NCI-H524 treated with DMSO at 0.1 percent for 48 hours (cell line): ENCODE measurements at regions not wholly inside any gene's neighbourhood (a gene's known extent, or its start where the extent isn't known, plus 50 kb on each side); places are given as distances from the start of the nearest gene placed in this dataset.

ENCODE experiments used
- DNase-seq: peaks from one replicate; lab custom pipeline; 2025; lab: John Stamatoyannopoulos, UW

DNA sequence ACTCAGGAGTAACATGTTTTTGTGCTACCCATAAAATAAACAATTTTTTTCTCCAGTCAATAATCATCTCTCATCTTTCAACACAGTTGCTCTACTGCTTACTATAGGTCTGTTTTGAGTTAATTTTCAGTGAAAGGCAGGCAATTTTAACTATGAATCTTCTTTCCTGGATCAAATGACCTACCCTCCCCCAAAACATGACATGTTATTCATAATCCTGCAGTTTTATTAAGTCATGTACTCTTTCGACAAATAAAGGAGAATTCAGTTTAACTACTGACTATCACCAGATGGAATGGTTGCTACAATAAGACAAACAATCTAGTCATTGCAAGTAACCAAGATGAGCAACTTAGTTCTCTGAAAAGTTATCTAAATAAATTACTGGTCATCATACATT lies 106.0 kb upstream of the FAR2 start:
- DNase-seq: no peak

DNA sequence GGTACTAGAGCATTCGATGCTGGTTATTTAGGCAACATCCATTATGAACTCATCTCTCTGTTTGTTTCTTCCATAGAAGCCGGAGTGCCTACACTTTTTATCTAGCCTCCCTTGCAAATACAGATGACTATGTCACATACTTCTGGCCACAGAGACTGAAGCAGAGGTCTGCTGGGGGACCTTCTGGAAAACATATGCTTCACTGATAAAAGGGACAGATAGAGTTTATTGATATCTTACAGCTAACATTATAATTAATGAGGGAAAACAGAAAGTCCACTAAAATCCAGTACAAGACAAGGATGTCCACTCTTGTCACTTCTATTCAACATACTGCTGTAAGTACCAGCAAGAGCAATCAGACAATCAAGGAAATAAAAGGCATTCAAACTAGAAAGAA lies 104.3 kb upstream of the FAR2 start:
- no peak for DNase-seq

DNA sequence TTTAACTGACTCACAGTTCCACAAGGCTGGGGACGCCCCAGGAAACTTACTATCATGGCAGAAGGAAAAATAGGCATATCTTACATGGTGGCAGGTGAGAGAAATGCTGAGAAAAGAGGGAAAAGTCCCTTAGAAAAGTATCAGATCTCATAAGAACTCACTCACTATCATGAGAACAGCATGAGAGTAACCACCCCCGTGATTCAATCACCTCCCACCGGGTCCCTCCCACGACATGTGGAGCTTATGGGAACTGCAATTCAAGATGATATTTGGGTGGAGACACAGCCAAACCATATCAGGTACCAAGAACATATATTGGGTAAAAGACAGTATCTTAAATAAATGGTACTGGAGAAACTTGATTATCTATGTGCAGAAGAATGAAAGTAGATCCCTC lies 100.3 kb upstream of the FAR2 start:
- no peak for DNase-seq

DNA sequence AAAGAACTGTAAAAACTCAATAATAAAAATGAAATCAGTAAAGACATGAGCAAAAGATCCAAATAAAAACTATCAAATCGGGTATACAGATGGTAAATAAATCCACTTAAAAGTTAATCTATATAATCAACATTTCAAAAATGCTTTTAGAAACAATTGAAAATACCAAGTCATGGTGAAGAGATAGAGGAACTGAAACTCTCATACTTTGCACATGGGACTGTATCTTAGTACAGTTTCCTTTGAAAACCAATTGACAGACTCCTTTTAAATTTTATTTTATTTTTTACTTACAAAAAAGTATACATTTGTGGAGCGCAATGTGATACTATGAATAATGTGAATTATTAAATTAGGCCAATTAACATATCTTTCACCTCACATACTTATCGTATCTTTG lies 98.6 kb upstream of the FAR2 start:
- DNase-seq: no peak

DNA sequence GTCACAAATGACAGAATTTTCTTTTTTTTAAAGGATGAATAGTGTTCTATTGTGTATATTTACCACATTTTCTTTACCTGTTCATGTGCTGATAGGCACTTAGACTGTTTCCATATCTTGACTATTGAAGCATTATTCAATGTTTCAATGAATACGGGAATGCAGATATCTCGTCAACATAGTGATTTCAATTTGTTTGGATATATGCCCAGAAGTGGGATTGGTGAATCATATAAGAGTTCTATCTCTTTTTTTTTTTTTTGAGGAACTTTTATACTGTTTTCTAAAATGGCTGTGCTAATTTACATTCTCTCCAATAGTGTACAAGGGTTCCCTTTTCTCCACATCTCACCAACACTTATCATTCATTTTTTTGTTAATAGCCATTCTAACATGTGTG lies 97.9 kb upstream of the FAR2 start:
- no peak for DNase-seq

DNA sequence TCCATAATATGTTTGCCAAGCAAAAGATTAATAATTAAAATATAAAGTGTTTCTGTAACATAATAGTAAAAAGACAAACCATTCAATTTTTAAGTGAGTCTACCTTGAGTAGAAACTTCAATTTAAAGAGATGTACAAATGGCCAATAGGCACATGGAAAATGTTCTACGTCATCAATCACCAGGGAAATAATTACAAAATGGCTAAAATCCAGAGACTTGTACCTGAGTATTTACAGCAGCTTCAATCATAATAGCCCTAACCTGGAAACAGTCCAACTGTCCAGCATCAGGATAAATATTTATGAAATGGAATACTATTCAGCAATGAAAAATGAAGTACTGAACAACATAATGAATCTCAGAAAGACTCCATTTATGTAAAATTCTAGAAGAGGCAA lies 95.5 kb upstream of the FAR2 start:
- no peak for DNase-seq

DNA sequence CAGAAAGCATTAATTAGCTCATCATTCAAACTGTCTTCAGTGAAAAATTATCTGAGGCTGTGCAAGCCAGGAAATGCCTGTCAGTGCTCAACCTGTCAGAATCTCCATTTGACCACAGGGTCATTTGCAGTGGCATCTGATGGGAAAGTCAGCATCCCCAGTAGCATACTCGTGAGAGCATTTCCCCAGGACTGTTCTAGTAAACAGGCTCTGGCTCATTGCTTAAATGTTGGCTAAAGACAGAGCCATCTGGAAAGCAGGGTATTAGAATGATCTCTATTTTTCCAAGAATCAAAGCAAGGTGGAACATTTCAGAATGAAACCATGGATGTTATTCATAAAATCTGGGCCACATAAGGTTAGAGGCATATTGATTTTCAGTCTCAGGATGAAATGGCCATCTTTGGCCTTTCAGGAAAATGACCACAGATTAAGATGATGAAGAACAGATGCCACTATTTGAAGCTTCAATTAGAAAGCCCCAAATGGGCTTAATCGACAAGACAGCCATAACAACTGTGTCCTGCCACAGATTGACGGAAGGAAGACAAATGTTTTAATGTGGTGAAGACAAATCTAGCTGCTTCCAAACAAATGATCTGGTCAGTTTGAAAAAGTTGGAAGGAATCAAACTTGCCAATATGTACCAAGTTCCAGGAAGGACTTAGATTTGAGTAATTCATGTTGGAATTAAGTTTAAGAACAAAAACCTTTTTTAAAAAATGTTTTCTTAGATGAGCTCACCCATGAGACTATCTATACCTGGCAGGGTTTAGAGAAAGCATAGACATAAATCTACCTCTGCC lies 94.0 kb upstream of the FAR2 start:
- no peak for DNase-seq

DNA sequence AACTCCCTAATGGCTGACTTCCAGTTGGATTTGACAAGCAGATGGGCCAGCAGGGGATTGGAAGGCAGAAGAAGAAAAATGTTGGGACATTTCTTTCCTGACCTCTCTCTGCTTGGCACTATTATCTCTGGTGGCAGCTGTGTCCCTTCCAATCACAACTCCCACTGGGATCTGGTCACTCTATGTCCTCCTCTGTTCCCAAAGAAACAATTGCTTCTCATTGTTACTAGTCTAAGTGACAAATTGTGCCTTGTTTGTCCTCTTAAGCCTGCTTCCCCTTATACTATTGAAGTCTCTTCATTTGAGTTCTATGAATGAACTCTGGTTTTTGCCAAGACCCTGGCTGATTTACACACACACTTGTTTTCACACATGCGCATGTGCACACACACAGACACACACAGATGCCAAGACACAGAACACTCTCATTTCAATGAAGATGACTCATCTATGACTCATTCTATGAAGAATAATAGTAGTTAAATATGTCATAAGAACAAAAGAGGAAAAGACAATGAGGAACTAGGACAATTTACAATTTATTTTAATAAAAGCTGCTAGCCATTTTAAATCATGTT lies 83.0 kb upstream of the FAR2 start:
- no peak for DNase-seq

DNA sequence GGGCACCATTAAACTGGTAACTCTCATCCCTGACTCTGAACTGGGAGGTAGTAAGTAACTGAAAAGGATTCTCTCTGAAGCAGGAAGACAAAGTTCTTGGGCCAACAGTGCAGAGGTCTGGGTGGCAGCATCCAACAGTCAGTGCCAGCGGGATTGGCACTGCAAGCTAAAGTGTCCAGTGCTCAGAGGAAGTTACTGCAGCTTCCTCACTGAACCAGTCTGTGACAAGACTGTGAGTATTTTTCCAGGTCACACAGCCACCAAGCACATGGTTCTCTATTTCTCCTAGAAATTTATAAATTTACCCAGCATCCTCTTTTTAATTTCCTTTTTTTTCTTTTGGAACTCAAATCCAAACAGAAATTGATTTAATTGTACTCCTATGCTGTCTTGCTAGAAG lies 81.6 kb upstream of the FAR2 start:
- DNase-seq: no peak

DNA sequence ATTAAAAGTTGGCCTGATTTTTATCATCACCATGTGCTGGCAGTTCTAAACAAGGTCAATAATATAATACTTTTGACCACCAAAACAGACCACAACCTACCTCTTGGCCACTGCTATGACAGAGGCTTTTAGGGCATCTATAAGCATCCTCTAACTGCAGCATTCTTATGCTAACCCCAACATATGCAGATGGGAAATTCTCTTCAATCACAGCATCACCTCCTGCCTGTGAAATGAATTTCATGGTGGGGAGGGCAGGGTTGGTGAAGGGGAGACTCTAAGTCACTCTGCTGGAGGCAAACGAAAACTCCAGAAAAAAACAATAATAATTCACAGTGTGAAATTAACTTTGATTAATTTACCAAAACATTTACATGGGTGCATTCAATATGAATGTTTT lies 78.8 kb upstream of the FAR2 start:
- no peak for DNase-seq

DNA sequence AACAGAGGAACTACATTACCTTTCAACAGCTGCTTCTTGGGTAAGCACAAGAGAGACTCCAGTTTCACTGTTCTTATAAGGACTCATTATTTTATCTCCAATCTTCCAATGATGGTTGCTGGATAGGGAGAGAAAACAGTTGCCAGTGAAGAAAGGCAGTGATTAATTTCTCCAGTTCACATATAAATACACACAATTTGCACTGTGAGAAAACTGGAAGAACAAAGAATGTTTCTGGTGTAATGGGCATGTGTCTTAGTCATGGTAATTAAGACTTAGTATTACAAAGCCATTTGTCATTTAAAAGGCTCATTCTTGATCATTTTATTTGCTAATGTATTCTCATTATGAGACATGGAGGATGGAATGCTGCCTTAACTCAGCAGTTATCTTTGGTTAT lies 78.0 kb upstream of the FAR2 start:
- DNase-seq: no peak

DNA sequence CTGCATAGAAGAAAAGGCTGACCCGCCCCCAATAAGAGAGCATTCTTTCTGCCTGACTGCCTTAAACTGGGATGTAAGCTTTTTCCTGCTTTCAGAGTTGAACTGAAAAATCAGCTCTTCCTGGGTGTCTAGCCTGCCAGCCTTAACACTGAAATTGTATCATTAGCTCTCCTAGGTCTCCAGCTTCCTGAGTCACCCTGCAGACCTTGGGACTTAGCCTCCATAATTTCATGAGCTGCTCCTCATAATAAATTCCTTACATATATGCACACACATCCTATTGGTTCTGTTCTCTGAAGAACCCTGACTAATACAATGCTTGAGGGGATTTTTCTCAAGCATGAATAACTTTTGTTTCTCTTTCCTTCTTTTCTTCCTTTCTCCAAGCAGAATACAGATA lies 76.4 kb upstream of the FAR2 start:
- no peak for DNase-seq

DNA sequence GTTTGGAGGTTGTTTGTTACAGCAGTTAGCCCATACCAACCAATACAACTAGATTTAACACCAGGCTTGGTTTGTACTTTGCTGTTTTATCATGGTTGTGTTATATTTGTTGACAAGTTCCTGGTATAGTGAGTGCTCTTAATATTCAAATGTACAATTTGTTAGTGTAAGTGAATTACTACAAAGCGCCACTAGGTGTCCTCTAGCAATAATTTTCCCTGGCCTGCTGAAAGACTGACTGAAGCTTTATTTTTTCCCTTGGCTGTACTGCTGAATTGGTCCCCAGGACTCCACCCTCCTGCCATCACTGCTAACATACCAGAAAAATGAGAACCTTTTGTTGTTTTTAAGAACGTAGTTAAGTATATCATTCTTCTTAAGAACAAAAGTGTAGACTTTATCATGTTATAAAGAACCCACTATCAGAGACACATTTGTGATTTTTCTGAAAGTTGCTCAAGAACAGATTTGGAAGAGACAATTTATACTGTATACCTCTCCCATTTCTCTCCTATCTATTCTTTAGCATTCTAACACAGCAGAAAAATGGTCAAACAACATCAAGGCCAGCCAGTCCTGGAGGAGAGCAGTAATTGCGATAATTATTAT lies 75.3 kb upstream of the FAR2 start:
- DNase-seq: peak; percentile 8

DNA sequence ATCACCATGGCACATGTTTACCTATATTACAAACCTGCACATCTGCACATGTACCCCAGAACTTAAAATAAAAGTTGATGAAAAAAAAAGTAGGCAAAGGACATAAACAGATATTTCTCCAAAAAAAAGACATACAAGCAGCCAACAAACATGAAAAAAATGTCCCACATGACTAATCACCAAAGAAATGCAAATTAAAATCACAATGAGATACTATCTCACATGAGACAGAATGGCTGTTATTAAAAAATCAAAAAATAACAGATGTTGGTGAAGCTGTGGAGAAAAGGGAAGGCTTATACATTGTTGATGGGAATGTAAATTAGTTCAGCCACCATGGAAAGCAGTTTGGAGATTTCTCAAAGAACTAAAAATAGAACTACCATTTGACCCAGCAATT lies 68.0 kb upstream of the FAR2 start:
- DNase-seq: no peak

DNA sequence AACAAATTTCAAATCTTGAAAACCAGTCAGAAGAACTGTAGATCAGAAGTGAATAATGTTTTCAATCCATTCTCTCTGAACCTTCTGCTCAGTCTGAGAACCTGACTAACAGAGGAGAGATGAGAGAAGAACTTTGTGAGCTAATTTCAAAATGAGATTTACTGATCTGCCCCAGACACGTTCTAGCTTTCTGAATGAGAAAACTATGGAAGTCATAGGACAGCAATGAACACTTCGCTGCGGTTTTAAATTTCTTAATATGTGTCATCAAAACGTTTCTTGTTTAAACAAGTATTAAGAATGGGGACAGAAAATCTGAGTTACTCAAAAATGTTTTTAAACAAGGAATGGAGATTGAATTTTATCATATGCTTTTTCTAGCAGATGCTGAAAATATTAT lies 66.6 kb upstream of the FAR2 start:
- DNase-seq: no peak

DNA sequence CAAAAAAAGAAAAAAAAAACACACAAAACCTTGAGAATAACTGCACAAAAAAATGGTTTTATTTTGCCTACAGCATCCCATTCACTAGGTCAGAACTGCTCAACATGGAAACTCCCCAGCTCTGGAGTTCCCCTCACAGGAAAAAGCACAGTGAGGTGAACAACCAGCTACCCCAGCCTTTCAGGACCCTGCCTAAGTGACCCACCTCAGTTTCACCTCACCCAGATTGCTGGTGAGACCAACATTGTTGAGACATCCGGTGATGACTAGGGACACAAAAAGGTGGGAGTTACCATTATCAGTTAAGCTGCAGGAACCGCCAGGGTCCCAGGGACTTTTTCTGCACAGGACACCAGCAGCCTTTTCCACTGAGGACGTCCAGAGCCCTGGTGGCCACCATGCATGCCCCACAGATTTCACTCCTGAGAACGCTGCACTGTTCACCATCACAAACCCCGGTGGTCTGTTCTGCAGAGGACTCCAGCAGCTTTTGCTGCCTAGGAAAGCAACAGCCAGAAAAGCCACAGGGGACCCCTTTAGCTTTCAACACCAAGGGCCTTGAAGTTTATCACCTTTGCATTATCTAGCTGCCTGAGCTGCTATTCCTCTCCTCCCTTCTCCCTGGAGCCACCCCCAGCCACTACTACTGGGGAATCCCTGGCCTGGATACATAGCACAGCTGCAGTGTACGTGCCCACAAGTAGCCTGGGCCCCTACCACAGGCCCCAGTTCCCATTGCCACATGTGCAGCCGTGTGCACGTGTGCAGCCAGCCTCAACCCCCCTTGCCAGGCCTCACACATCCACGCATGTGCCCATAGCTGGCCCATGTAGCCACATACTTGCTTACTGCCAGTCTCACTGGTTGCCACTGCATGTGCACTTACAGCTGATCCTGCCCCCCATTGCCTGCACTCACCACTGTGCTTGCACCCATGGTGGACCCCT lies 62.5 kb upstream of the FAR2 start:
- no peak for DNase-seq

DNA sequence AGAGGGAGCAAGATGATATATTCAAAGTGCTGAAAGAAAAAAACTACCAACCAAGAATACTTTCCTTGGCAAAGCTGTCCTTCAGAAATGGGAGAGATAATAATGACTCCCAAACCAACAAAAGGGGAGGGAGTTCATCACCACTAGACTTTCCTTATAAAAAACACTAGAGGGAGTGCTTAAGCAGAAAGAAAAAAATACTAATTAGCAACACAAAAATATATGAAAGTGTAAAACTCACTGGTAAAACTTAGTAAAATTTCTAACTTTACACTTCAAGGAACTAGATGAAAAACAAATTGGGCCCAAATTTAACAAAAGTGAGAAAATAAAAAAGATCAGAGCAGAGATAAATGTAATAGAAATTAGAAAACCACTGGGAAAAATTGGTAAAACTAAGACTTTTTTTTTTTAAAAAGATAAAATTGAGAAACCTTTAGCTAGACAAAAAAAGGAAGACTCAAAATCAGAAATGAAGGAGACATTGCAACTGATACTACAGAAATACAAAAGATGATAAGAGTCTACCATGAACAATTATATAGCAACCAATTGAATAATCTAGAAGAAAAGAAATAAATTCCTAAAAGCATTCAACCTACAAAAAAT lies 60.4 kb upstream of the FAR2 start:
- no peak for DNase-seq
